Suprapubic skin (tissue), 4 donors: ENCODE measurements at regions not wholly inside any gene's neighbourhood (a gene's known extent, or its start where the extent isn't known, plus 50 kb on each side); places are given as distances from the start of the nearest gene placed in this dataset.

ENCODE experiments used
- DNase-seq, 2 donors: peaks; one replicate each; pipeline ENCODE4 v3.0.0-alpha.2; 2019; ENCODE audit warnings: low spot score in 2 of 2
- H3K27ac ChIP-seq: fragments of 200-600 bp; sonication (generic); one replicate; pipeline ENCODE4 v1.5.1; 2019
- H3K27me3 ChIP-seq: fragments of 200-600 bp; sonication (generic); one replicate; pipeline ENCODE4 v1.5.1; 2019
- H3K36me3 ChIP-seq: fragments of 200-600 bp; sonication (generic); one replicate; pipeline ENCODE4 v1.5.1; 2019
- H3K4me1 ChIP-seq: fragments of 200-600 bp; sonication (generic); one replicate; pipeline ENCODE4 v1.5.1; 2019
- H3K4me3 ChIP-seq: fragments of 200-600 bp; sonication (generic); one replicate; pipeline ENCODE4 v1.5.1; 2019; ENCODE audit warnings: mild to moderate bottlenecking
- H3K9me3 ChIP-seq: fragments of 200-600 bp; sonication (generic); one replicate; pipeline ENCODE4 v1.5.1; 2019
- CTCF ChIP-seq, 2 donors: fragments of 200-600 bp in 1 of 2; fragments of 450-650 bp in 1 of 2; sonication (generic) in 1 of 2; IDR thresholded peaks; one replicate each; pipeline ENCODE4 v1.5.1; 2016 to 2019; ENCODE audit warnings: antibody characterized with exemption in 2 of 2, mild to moderate bottlenecking in 1 of 2, moderate library complexity in 1 of 2
- EP300 ChIP-seq: sonication (generic); formaldehyde crosslinking; IDR thresholded peaks from one replicate; pipeline ENCODE4 v1.6.1; 2017; ENCODE audit warnings: antibody characterized with exemption
- POLR2A ChIP-seq, 2 donors: fragments of 450-650 bp; IDR thresholded peaks; one replicate each; pipeline ENCODE4 v1.6.1; 2017; ENCODE audit warnings: antibody characterized with exemption in 2 of 2, mild to moderate bottlenecking in 2 of 2, moderate library complexity in 2 of 2
- POLR2AphosphoS5 ChIP-seq, 3 donors: sonication (generic); formaldehyde crosslinking; IDR thresholded peaks; one replicate each; pipeline ENCODE4 v1.6.1; 2017; ENCODE audit warnings: antibody characterized with exemption in 3 of 3
- WGBS: methylation state at CpG from one replicate; pipeline ENCODE4 v1.1.5; 2018; 5-methylcytosine and 5-hydroxymethylcytosine counted together

- TF ChIP-seq POLR2A (IDR thresholded peaks at IDR 0.05) (no peak), EP300 (no peak), CTCF (IDR thresholded peaks at IDR 0.05) (no peak), POLR2AphosphoS5 (IDR thresholded peaks at IDR 0.05) (no peak)
- 74% methylated on average over 1 of the region's 1 CpG for WGBS
- Histone ChIP-seq H3K36me3 (no peaks in the 10 kb centered on the region), H3K27me3 (no peaks in the 10 kb centered on the region), H3K4me3 (no peak overlapping the region), H3K4me1 (no peaks in the 10 kb centered on the region), H3K9me3 (no peaks in the 10 kb centered on the region), H3K27ac (no peak overlapping the region)
- no peak for DNase-seq
Observed at GRCh38 chr6:149179431-149179830, 138.1 kb upstream of the TAB2 start.

GRCh38 chr6:149181304-149181703, 136.2 kb upstream of the TAB2 start:
- TF ChIP-seq EP300 (no peak), POLR2AphosphoS5 (IDR thresholded peaks at IDR 0.05) (no peak), CTCF (IDR thresholded peaks at IDR 0.05) (no peak), POLR2A (IDR thresholded peaks at IDR 0.05) (no peak)
- Histone ChIP-seq H3K4me3 (no peak overlapping the region), H3K36me3 (no peaks in the 10 kb centered on the region), H3K27me3 (no peaks in the 10 kb centered on the region), H3K27ac (no peak overlapping the region), H3K4me1 (no peaks in the 10 kb centered on the region), H3K9me3 (no peaks in the 10 kb centered on the region)
- 91% methylated on average over 5 of the region's 5 CpGs for WGBS
- no peak for DNase-seq

GRCh38 chr6:149182262-149182661, 135.2 kb upstream of the TAB2 start:
- Histone ChIP-seq H3K4me1 (no peaks in the 10 kb centered on the region), H3K27ac (no peak overlapping the region), H3K9me3 (no peaks in the 10 kb centered on the region), H3K27me3 (no peaks in the 10 kb centered on the region), H3K36me3 (no peaks in the 10 kb centered on the region), H3K4me3 (no peak overlapping the region)
- TF ChIP-seq POLR2AphosphoS5 (IDR thresholded peaks at IDR 0.05), result no peak
- TF ChIP-seq CTCF (IDR thresholded peaks at IDR 0.05), result no peak
- 77% methylated on average over 6 of the region's 6 CpGs for WGBS
- no peak for DNase-seq

GRCh38 chr6:149184523-149184922, 133.0 kb upstream of the TAB2 start:
- no peak for DNase-seq
- WGBS, result 80% methylated on average over 2 of the region's 2 CpGs
- no peaks in the 10 kb centered on the region for H3K27me3 ChIP-seq

GRCh38 chr6:149185799-149186357, 131.6 kb upstream of the TAB2 start:
- TF ChIP-seq POLR2A (IDR thresholded peaks at IDR 0.05) (no peak), EP300 (no peak), POLR2AphosphoS5 (IDR thresholded peaks at IDR 0.05) (no peak), CTCF (IDR thresholded peaks at IDR 0.05) (no peak)
- H3K27me3 ChIP-seq, result no peaks in the 10 kb centered on the region
- WGBS, result 92% methylated on average over 7 of the region's 7 CpGs
- no peaks in the 10 kb centered on the region for H3K4me1 ChIP-seq
- no peak overlapping the region for H3K27ac ChIP-seq
- H3K4me3 ChIP-seq, result no peak overlapping the region
- no peak for DNase-seq
- H3K36me3 ChIP-seq, result no peaks in the 10 kb centered on the region
- H3K9me3 ChIP-seq, result no peaks in the 10 kb centered on the region

More at GRCh38 chr6:149184523-149184922, 133.0 kb upstream of the TAB2 start:
- no peak overlapping the region for H3K4me3 ChIP-seq
- no peaks in the 10 kb centered on the region for H3K4me1 ChIP-seq
- H3K36me3 ChIP-seq, result no peaks in the 10 kb centered on the region
- no peak overlapping the region for H3K27ac ChIP-seq
- H3K9me3 ChIP-seq, result no peaks in the 10 kb centered on the region
- TF ChIP-seq EP300 (no peak), POLR2AphosphoS5 (IDR thresholded peaks at IDR 0.05) (no peak), POLR2A (IDR thresholded peaks at IDR 0.05) (no peak), CTCF (IDR thresholded peaks at IDR 0.05) (no peak)
